IMR-90 (cell line): ENCODE measurements at regions not wholly inside any gene's neighbourhood (a gene's known extent, or its start where the extent isn't known, plus 50 kb on each side); places are given as distances from the start of the nearest gene placed in this dataset.

Source experiments
- BHLHE40 ChIP-seq: fragments of 150-350 bp; IDR thresholded peaks from 2 replicates; pipeline ENCODE4 v1.6.1; 2016; ENCODE audit warnings: mild to moderate bottlenecking, low read depth, low read length
- FOS ChIP-seq: fragments of 150-350 bp; IDR thresholded peaks from 2 replicates; pipeline ENCODE4 v1.6.1; 2016; ENCODE audit warnings: low read depth, low read length
- NFE2L2 ChIP-seq: fragments of 150-350 bp; IDR thresholded peaks from 2 replicates; pipeline ENCODE4 v1.6.1; 2016; ENCODE audit warnings: low read depth, mild to moderate bottlenecking, low read length
- POLR2A ChIP-seq: IDR thresholded peaks from 2 replicates; pipeline ENCODE4 v1.6.1; 2012; ENCODE audit warnings: mild to moderate bottlenecking, low read depth, low read length
- RAD21 ChIP-seq: IDR thresholded peaks from 2 replicates; pipeline ENCODE4 v1.6.1; 2012; ENCODE audit warnings: low read length, improper control_type of control experiment
- TF ChIP-seq, protein P1 (sequence below): conservative IDR thresholded peaks from 2 replicates; pipeline ENCODE4 v1.5.1; 2012; ENCODE audit warnings: mild to moderate bottlenecking, low read depth, low read length, improper control_type of control experiment

DNA sequence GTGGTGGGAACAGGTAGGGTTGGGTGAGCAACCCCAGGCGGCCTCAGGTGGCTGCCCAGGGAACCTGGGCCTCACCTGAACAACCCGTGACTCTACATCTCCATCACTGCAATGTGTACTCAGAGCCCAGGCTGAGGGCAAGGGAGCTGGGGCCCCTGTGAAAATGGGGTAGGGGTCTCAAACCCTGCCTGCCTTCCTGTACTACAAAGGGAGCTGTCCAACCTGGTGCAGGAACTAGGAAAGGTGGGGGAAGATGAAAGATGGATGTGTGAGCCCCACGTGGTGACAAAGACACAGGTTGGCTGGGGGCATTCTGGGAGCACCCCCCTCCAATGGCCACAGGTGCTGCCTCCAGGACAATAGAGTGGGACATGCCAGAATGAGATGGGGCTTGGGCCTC, 62.1 kb upstream of the SLC2A12 start:
- TF ChIP-seq, protein P1, sequence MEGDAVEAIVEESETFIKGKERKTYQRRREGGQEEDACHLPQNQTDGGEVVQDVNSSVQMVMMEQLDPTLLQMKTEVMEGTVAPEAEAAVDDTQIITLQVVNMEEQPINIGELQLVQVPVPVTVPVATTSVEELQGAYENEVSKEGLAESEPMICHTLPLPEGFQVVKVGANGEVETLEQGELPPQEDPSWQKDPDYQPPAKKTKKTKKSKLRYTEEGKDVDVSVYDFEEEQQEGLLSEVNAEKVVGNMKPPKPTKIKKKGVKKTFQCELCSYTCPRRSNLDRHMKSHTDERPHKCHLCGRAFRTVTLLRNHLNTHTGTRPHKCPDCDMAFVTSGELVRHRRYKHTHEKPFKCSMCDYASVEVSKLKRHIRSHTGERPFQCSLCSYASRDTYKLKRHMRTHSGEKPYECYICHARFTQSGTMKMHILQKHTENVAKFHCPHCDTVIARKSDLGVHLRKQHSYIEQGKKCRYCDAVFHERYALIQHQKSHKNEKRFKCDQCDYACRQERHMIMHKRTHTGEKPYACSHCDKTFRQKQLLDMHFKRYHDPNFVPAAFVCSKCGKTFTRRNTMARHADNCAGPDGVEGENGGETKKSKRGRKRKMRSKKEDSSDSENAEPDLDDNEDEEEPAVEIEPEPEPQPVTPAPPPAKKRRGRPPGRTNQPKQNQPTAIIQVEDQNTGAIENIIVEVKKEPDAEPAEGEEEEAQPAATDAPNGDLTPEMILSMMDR: no peak
- TF ChIP-seq POLR2A (no peak), BHLHE40 (no peak), FOS (no peak), RAD21 (no peak), NFE2L2 (no peak)
